ENCODE measurements at regions not wholly inside any gene's neighbourhood (a gene's known extent, or its start where the extent isn't known, plus 50 kb on each side); places are given as distances from the start of the nearest gene placed in this dataset.

DNA sequence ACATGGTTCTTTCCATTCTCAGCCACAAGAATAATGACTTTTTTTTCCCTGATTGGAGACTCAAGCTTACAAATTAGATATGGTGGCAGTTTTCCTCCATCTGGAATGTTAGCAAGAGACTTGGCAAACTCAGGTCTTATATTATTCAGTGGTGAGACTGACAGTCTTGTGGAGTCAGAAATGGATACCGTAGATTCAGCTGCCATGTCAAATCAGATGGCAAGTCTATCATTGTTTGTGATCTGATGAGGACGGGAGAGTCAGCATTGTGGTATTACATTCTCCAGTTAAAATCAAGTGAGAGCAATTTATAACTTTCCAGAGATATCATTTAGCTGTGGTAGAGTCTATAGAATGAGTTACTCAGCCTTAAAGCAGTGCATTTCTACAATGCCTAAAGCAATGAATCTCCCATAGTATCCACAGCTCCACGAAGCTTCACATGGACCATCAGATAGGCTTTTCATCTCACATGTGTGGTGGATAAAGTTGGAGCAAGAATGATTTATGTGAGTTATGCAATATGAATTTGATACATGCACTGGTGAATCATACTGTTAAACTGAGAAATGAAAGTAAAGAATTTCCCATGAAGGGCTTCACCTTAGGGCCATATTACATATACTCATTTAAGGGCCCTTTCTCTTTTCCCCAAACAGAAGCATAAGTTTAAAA lies 430.6 kb downstream of the ZNF608 start:
- no peak overlapping the region for H3K4me3 Mint-ChIP-seq (ENCODE audit: low read depth)
- DNase-seq (ENCODE audit: low spot score, unreplicated experiment), result no peak
- no peaks in the 10 kb centered on the region for H3K27me3 Mint-ChIP-seq
- H3K4me1 Mint-ChIP-seq (ENCODE audit: low read depth), result peaks cover 7% of the 10 kb centered on the region
- H3K27ac Mint-ChIP-seq, result no peak overlapping the region
- TF ChIP-seq, protein P1, sequence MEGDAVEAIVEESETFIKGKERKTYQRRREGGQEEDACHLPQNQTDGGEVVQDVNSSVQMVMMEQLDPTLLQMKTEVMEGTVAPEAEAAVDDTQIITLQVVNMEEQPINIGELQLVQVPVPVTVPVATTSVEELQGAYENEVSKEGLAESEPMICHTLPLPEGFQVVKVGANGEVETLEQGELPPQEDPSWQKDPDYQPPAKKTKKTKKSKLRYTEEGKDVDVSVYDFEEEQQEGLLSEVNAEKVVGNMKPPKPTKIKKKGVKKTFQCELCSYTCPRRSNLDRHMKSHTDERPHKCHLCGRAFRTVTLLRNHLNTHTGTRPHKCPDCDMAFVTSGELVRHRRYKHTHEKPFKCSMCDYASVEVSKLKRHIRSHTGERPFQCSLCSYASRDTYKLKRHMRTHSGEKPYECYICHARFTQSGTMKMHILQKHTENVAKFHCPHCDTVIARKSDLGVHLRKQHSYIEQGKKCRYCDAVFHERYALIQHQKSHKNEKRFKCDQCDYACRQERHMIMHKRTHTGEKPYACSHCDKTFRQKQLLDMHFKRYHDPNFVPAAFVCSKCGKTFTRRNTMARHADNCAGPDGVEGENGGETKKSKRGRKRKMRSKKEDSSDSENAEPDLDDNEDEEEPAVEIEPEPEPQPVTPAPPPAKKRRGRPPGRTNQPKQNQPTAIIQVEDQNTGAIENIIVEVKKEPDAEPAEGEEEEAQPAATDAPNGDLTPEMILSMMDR (IDR thresholded peaks at IDR 0.05; ENCODE audit: unreplicated experiment), result no peak
- H3K9me3 Mint-ChIP-seq (ENCODE audit: low read depth), result no peaks in the 10 kb centered on the region
- H3K36me3 Mint-ChIP-seq (ENCODE audit: insufficient read depth), result no peaks in the 10 kb centered on the region

DNA sequence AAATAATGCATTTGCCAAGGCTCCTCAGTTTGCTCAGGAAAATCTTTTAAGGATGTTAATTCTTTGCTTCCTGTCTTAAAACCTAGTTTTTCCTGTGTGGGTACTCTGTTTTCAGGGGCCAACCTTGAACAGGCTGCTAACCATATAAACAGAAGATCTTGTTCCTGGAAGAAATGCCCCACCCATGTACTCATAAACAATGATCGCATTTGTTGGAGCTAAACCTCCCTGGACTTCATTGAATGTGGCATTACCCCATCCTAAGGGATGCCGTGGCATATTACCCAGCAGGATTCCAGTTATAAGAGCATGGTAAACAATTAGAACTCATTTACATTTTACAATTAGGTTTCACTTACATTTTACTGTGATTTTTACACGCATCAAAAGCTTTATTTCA lies 436.0 kb downstream of the ZNF608 start:
- H3K4me3 Mint-ChIP-seq (ENCODE audit: low read depth), result no peak overlapping the region
- no peak overlapping the region for H3K27ac Mint-ChIP-seq
- H3K9me3 Mint-ChIP-seq (ENCODE audit: low read depth), result no peaks in the 10 kb centered on the region
- no peaks in the 10 kb centered on the region for H3K27me3 Mint-ChIP-seq
- no peaks in the 10 kb centered on the region for H3K36me3 Mint-ChIP-seq (ENCODE audit: insufficient read depth)
- DNase-seq (ENCODE audit: low spot score, unreplicated experiment), result no peak
- TF ChIP-seq, protein P1 (IDR thresholded peaks at IDR 0.05; ENCODE audit: unreplicated experiment), result no peak
- H3K4me1 Mint-ChIP-seq (ENCODE audit: low read depth), result peaks cover 7% of the 10 kb centered on the region

DNA sequence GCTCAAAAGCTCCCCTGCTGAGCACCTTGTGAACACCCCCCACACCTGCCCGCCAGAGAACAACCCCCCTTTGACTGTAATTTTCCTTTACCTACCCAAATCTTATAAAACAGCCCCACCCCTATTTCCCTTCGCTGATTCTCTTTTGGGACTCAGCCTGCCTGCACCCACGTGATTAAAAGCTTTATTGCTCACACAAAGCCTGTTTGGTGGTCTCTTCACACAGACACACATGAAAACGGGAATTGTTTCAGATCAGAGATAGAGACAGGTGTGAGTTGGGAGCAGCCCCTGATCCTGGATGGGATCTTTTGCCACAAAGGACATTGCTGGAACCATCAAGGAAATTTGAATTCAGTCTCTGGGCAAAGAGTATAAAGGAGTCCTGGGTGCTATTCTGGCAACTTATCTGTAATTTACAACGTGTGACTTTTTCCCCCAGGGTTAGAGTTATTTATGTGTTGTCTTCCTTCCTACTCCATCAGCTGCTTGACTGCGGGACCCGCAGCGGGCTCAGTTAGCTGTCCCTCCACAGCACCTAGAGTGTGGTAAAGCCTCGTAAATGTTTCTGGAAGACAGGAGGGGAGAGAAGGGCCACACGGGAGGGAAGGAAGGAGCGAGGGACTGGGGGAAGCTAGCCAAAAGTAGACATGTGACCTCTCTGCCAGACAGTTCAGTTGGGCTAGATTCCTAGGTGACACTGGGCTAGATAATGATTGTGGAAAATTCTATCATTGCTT lies 437.0 kb downstream of the ZNF608 start:
- Mint-ChIP-seq H3K27ac (peak overlapping the region; percentile 84), H3K27me3 (no peaks in the 10 kb centered on the region), H3K4me1 (ENCODE audit: low read depth) (peaks cover 7% of the 10 kb centered on the region), H3K4me3 (ENCODE audit: low read depth) (no peak overlapping the region), H3K9me3 (ENCODE audit: low read depth) (no peaks in the 10 kb centered on the region), H3K36me3 (ENCODE audit: insufficient read depth) (no peaks in the 10 kb centered on the region)
- TF ChIP-seq, protein P1 (IDR thresholded peaks at IDR 0.05; ENCODE audit: unreplicated experiment), result no peak
- DNase-seq (ENCODE audit: low spot score, unreplicated experiment), result no peak

DNA sequence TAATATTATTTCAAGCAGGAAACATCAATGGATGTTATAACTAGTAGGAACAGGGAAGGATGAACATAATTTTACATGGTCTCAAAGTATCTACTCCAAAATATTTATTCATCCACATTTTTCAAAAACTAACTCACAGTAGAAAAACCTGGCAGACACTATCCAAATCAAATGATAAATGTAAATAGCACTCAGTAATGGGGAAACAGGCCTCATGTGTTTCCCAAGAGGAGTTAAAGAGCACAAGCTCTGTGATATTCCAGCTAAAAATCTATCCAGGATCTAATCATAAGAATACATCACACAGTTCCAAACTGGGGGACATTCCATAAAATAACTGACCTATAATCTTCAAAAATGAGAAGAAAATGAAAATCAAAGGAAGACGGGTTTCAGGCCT lies 443.1 kb downstream of the ZNF608 start:
- Mint-ChIP-seq H3K4me1 (ENCODE audit: low read depth) (peaks cover 6% of the 10 kb centered on the region), H3K4me3 (ENCODE audit: low read depth) (no peak overlapping the region), H3K27me3 (no peaks in the 10 kb centered on the region), H3K36me3 (ENCODE audit: insufficient read depth) (no peaks in the 10 kb centered on the region), H3K27ac (no peak overlapping the region), H3K9me3 (ENCODE audit: low read depth) (no peaks in the 10 kb centered on the region)
- no peak for DNase-seq (ENCODE audit: low spot score, unreplicated experiment)
- TF ChIP-seq, protein P1 (IDR thresholded peaks at IDR 0.05; ENCODE audit: unreplicated experiment), result no peak

DNA sequence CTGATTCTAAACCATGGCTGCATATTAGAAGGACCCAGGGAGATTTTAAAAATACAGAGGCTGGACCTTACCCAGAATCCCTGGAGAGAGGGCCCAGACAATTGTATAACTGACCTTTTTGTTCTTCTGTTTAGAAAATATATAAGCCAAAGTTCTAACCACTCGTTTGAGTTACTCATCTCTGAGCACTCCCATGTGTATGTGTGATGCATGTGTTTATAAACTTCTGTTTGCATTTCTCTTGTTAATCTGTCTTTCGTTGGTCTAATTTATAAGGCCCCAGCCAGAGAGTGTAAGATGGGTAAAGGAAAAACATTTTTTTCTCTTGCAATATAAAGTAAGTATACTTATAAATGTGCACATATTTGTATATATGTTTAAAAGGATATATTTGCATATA lies 443.9 kb downstream of the ZNF608 start:
- Mint-ChIP-seq H3K9me3 (ENCODE audit: low read depth) (no peaks in the 10 kb centered on the region), H3K36me3 (ENCODE audit: insufficient read depth) (no peaks in the 10 kb centered on the region), H3K4me3 (ENCODE audit: low read depth) (no peak overlapping the region), H3K27me3 (no peaks in the 10 kb centered on the region), H3K27ac (no peak overlapping the region), H3K4me1 (ENCODE audit: low read depth) (peaks cover 6% of the 10 kb centered on the region)
- DNase-seq (ENCODE audit: low spot score, unreplicated experiment), result no peak
- TF ChIP-seq, protein P1 (IDR thresholded peaks at IDR 0.05; ENCODE audit: unreplicated experiment), result no peak
